ENCODE measurements at regions not wholly inside any gene's neighbourhood (a gene's known extent, or its start where the extent isn't known, plus 50 kb on each side); places are given as distances from the start of the nearest gene placed in this dataset.
"Not testable (repeated sequence)": the region's sequence is repeated elsewhere in the genome, so short reads cannot be mapped to it uniquely, and the experiment has no call there.

- no peak for DNase-seq
Measured at GRCh38 chr15:62365795-62366442, 200.8 kb upstream of the C2CD4B start.

GRCh38 chr15:62369454-62369853, 204.4 kb upstream of the C2CD4B start:
- no peak for DNase-seq

- DNase-seq: not testable (repeated sequence)
Measured at GRCh38 chr15:62371683-62372082, 206.6 kb upstream of the C2CD4B start.

GRCh38 chr15:62377736-62378480, 212.8 kb upstream of the C2CD4B start:
- DNase-seq: no peak

GRCh38 chr15:62378772-62379498, 213.8 kb upstream of the C2CD4B start:
- DNase-seq: no peak

- DNase-seq: no peak
Measured at GRCh38 chr15:62380011-62380410, 214.9 kb upstream of the C2CD4B start.

- no peak for DNase-seq
Measured at GRCh38 chr15:62382046-62382445, 217.0 kb upstream of the C2CD4B start.

- DNase-seq: peak in 47 of 51 donors; percentile 18 to 87 (median 59)
Measured at GRCh38 chr15:62389885-62390790, 225.1 kb upstream of the C2CD4B start, which contains the start of gene TLN2. TSS of gene TLN2 (plus strand) at chr15:62390550.

- peak in 42 of 51 donors; percentile 13 to 75 (median 46) for DNase-seq
Measured at GRCh38 chr15:62390791-62391640, 225.9 kb upstream of the C2CD4B start.

GRCh38 chr15:62391641-62392262, 226.7 kb upstream of the C2CD4B start:
- DNase-seq: peak in 38 of 51 donors; percentile 3 to 75 (median 34)

- DNase-seq: peak in 7 of 51 donors; percentile 2 to 16 (median 11)
Measured at GRCh38 chr15:62392376-62392775, 227.3 kb upstream of the C2CD4B start.

GRCh38 chr15:62393196-62393595, 228.1 kb upstream of the C2CD4B start:
- no peak for DNase-seq

GRCh38 chr15:62394079-62394478, 229.0 kb upstream of the C2CD4B start:
- DNase-seq: no peak

- no peak for DNase-seq
Measured at GRCh38 chr15:62400778-62401177, 235.7 kb upstream of the C2CD4B start.

GRCh38 chr15:62402687-62403086, 237.6 kb upstream of the C2CD4B start:
- DNase-seq: no peak

- DNase-seq: no peak
Measured at GRCh38 chr15:62403164-62403809, 238.2 kb upstream of the C2CD4B start.

- no peak for DNase-seq
Measured at GRCh38 chr15:62404194-62404985, 239.3 kb upstream of the C2CD4B start.

- no peak for DNase-seq
Measured at GRCh38 chr15:62406305-62406891, 241.3 kb upstream of the C2CD4B start.

Data from hypothalamus (tissue), 51 donors.